Panc1 (cell line): ENCODE measurements at regions not wholly inside any gene's neighbourhood (a gene's known extent, or its start where the extent isn't known, plus 50 kb on each side); places are given as distances from the start of the nearest gene placed in this dataset.

Experiments
- ATAC-seq: fragments of 200-7000 bp; cut with Tn5 transposase; 2 replicates; pipeline ENCODE4 v1.9.1; 2020; ENCODE audit warnings: mild to moderate bottlenecking, moderate library complexity
- BruUV-seq: library from RNA; stranded (reverse); fragments of 400-500 nt; replicated peaks from 2 replicates; lab custom pipeline; 2021; lab: Mats Ljungman, UMichigan
- CTCF ChIA-PET: fragments of 300-600 bp; sonication (Branson Sonifier 250); formaldehyde crosslinking; loops from one replicate; lab custom pipeline; 2022; ENCODE audit warnings: antibody characterized with exemption; lab: Charles Lee
- POLR2A ChIA-PET: fragments of 300-600 bp; sonication (Branson Sonifier 250); formaldehyde crosslinking; loops from one replicate; lab custom pipeline; 2022; ENCODE audit warnings: antibody characterized with exemption; lab: Charles Lee
- DNase-seq: peaks from one replicate; pipeline ENCODE4 v3.0.0-alpha.2; 2010; ENCODE audit warnings: low read depth, low spot score
- H3K27ac ChIP-seq: 2 replicates; pipeline ENCODE4 v1.5.1; 2011; ENCODE audit warnings: mild to moderate bottlenecking, low read length, inconsistent platforms
- H3K27me3 ChIP-seq: fragments of 200-500 bp; sonication (Bioruptor generic); 2 replicates; pipeline ENCODE4 v1.6.0; 2014; ENCODE audit warnings: low read length, inconsistent platforms; ENCODE audit not compliant: control insufficient read depth, insufficient read depth
- H3K36me3 ChIP-seq: fragments of 200-500 bp; sonication (Bioruptor generic); 2 replicates; pipeline ENCODE4 v1.5.1; 2014; ENCODE audit warnings: inconsistent platforms, mild to moderate bottlenecking, low read length, moderate library complexity; ENCODE audit not compliant: control insufficient read depth, insufficient read depth
- H3K4me1 ChIP-seq: 2 replicates; pipeline ENCODE4 v1.5.1; 2011; ENCODE audit warnings: inconsistent platforms, mild to moderate bottlenecking, low read length, moderate library complexity; ENCODE audit not compliant: control insufficient read depth, insufficient read depth
- H3K4me3 ChIP-seq, 2 experiments: 2 replicates each; pipeline ENCODE4 v1.5.1; 2011 to 2012; ENCODE audit warnings: low read depth in 2 of 2, low read length in 2 of 2, mild to moderate bottlenecking in 2 of 2, inconsistent platforms in 1 of 2, moderate library complexity in 1 of 2
- H3K9me3 ChIP-seq: fragments of 200-500 bp; sonication (Bioruptor generic); 2 replicates; pipeline ENCODE4 v1.5.1; 2014; ENCODE audit warnings: low read depth, mild to moderate bottlenecking, inconsistent platforms, low read length, moderate library complexity; ENCODE audit not compliant: control insufficient read depth, insufficient read depth
- CTCF ChIP-seq: fragments of 450-650 bp; IDR thresholded peaks from 2 replicates; pipeline ENCODE4 v1.5.1; 2017; ENCODE audit warnings: mild to moderate bottlenecking
- POLR2AphosphoS5 ChIP-seq: IDR thresholded peaks from 2 replicates; pipeline ENCODE4 v1.6.1; 2012; ENCODE audit warnings: mild to moderate bottlenecking, low read depth, low read length, moderate library complexity
- SIN3A ChIP-seq: IDR thresholded peaks from 2 replicates; pipeline ENCODE4 v1.6.1; 2012; ENCODE audit warnings: low read depth, mild to moderate bottlenecking, low read length, moderate library complexity, borderline replicate concordance; ENCODE audit not compliant: insufficient read depth
- TCF7L2 ChIP-seq: IDR thresholded peaks from 2 replicates; pipeline ENCODE4 v1.6.1; 2011; ENCODE audit warnings: mild to moderate bottlenecking, low read depth, low read length, inconsistent platforms
- in situ Hi-C: cut with HindIII; loops from 2 replicates; pipeline ENCODE4 v1.10.0; 2016; ENCODE audit warnings: low sequenced_read_pairs, low pct_unique_long_range_greater_than_20kb
- intact Hi-C: fragments of 100-400 bp; cut with micrococcal nuclease; formaldehyde crosslinking; loops from one replicate; pipeline ENCODE4 v1.10.0; 2022; ENCODE audit not compliant: unreplicated experiment
- TF ChIP-seq, protein P1 (sequence below), 2 experiments: IDR thresholded peaks; 2 replicates each; pipeline ENCODE4 v1.6.1; 2011 to 2012; ENCODE audit warnings: low read depth in 2 of 2, control low read depth in 1 of 2, low read length in 1 of 2, mild to moderate bottlenecking in 1 of 2, moderate library complexity in 1 of 2; ENCODE audit not compliant: insufficient read depth in 1 of 2

GRCh38 chr5:15366676-15367391 is 133.1 kb upstream of the FBXL7 start:
- DNase-seq (no peak), ATAC-seq (no peak)
- Histone ChIP-seq H3K4me3 (no peak overlapping the region), H3K36me3 (no peaks in the 10 kb centered on the region), H3K9me3 (0 out of 2 replicates have a peak, but pooled peaks cover 3% of the 10 kb centered on the region), H3K27me3 (no peaks in the 10 kb centered on the region), H3K27ac (no peak overlapping the region), H3K4me1 (no peaks in the 10 kb centered on the region)
- intact Hi-C loops (no loop called here), in situ Hi-C loops (no loop called here)
- no TSS peak for BruUV-seq
- TF ChIP-seq SIN3A (no peak), CTCF (no peak), POLR2AphosphoS5 (no peak), TCF7L2 (no peak)
- TF ChIP-seq, protein P1, sequence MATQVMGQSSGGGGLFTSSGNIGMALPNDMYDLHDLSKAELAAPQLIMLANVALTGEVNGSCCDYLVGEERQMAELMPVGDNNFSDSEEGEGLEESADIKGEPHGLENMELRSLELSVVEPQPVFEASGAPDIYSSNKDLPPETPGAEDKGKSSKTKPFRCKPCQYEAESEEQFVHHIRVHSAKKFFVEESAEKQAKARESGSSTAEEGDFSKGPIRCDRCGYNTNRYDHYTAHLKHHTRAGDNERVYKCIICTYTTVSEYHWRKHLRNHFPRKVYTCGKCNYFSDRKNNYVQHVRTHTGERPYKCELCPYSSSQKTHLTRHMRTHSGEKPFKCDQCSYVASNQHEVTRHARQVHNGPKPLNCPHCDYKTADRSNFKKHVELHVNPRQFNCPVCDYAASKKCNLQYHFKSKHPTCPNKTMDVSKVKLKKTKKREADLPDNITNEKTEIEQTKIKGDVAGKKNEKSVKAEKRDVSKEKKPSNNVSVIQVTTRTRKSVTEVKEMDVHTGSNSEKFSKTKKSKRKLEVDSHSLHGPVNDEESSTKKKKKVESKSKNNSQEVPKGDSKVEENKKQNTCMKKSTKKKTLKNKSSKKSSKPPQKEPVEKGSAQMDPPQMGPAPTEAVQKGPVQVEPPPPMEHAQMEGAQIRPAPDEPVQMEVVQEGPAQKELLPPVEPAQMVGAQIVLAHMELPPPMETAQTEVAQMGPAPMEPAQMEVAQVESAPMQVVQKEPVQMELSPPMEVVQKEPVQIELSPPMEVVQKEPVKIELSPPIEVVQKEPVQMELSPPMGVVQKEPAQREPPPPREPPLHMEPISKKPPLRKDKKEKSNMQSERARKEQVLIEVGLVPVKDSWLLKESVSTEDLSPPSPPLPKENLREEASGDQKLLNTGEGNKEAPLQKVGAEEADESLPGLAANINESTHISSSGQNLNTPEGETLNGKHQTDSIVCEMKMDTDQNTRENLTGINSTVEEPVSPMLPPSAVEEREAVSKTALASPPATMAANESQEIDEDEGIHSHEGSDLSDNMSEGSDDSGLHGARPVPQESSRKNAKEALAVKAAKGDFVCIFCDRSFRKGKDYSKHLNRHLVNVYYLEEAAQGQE (IDR thresholded peaks at IDR 0.05; ENCODE audit: insufficient read depth in 1 of 2, low read depth in 2 of 2, low read length in 1 of 2): no peak
- CTCF ChIA-PET: no interaction called here
- POLR2A ChIA-PET: no interaction called here

GRCh38 chr5:15365070-15365469 is 134.9 kb upstream of the FBXL7 start:
- ATAC-seq (no peak), DNase-seq (no peak)
- POLR2A ChIA-PET: no interaction called here
- no TSS peak for BruUV-seq
- Histone ChIP-seq H3K36me3 (no peaks in the 10 kb centered on the region), H3K27ac (no peak overlapping the region), H3K4me1 (no peaks in the 10 kb centered on the region), H3K4me3 (no peak overlapping the region), H3K9me3 (0 out of 2 replicates have a peak, but pooled peaks cover 3% of the 10 kb centered on the region), H3K27me3 (no peaks in the 10 kb centered on the region)
- no peak for TF ChIP-seq POLR2AphosphoS5
- TF ChIP-seq SIN3A: no peak
- no peak for TF ChIP-seq CTCF
- TF ChIP-seq, protein P1 (IDR thresholded peaks at IDR 0.05; ENCODE audit: insufficient read depth in 1 of 2, low read depth in 2 of 2, low read length in 1 of 2): no peak
- no peak for TF ChIP-seq TCF7L2
- CTCF ChIA-PET: no interaction called here
- intact Hi-C loops (no loop called here), in situ Hi-C loops (no loop called here)
